ENCODE measurements at regions not wholly inside any gene's neighbourhood (a gene's known extent, or its start where the extent isn't known, plus 50 kb on each side); places are given as distances from the start of the nearest gene placed in this dataset.

DNA sequence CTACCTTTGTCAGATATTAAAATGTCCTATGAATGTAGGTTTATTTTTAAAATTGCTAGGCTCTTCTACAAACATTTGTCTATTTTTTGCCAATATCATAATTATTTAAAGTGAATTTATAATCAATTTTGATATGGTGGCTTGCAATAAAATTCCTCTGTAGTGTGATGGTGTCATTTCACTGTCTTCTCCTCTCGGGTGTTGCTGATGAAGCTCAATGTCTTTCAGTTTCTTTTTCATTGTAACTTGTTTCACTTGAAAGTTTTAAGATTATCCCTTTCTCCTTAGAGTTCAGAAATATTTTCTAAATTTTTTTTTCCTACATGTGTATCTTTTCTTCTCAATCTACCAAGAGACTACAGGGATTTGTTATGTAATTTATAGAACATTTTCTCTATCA lies 267.1 kb upstream of the EDNRB start:
- TF ChIP-seq, protein P1, sequence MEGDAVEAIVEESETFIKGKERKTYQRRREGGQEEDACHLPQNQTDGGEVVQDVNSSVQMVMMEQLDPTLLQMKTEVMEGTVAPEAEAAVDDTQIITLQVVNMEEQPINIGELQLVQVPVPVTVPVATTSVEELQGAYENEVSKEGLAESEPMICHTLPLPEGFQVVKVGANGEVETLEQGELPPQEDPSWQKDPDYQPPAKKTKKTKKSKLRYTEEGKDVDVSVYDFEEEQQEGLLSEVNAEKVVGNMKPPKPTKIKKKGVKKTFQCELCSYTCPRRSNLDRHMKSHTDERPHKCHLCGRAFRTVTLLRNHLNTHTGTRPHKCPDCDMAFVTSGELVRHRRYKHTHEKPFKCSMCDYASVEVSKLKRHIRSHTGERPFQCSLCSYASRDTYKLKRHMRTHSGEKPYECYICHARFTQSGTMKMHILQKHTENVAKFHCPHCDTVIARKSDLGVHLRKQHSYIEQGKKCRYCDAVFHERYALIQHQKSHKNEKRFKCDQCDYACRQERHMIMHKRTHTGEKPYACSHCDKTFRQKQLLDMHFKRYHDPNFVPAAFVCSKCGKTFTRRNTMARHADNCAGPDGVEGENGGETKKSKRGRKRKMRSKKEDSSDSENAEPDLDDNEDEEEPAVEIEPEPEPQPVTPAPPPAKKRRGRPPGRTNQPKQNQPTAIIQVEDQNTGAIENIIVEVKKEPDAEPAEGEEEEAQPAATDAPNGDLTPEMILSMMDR (IDR thresholded peaks at IDR 0.05): no peak
- no peak for TF ChIP-seq EZH2 (IDR thresholded peaks at IDR 0.05; ENCODE audit: borderline replicate concordance, insufficient read depth, low read depth, low read length, poor library complexity, severe bottlenecking)

All from B cell (primary cell).